ENCODE measurements at regions not wholly inside any gene's neighbourhood (a gene's known extent, or its start where the extent isn't known, plus 50 kb on each side); places are given as distances from the start of the nearest gene placed in this dataset.

DNA sequence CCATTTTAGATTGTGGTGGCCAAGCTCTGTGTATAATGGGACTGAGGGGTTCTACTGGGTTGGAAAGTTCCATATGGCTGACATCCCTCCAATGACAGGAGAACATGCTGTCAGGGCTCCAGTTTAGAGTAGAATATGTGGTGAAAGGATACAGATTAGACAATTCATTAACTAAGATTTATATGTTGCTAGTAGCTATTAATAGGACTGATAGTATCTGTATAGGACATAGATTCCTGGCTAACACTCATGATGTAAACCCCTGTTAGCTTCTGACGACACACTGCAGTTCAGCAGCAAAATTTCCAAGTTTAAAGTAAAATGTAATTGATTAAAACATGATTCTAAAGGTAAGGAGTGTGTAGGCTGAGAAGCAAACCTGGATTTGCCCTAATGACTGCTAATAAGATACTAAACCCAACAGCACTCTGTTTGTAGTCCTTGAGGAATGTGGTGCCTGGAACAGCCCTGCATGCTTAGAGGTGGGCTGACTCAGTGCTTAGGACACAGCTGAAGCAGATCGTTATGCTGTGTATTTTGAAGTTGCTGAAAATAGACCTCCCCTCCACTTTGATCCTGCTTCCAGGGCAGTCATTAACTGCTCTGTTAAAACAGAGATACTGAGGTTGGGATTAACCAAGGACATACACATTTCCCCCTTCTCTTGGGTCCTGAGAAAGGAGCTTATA is 1129.6 kb downstream of the SORCS3 start:
- no peak for DNase-seq (ENCODE audit: low spot score in 2 of 2)
- 18% methylated on average over 2 of the region's 2 CpGs for WGBS
- no peaks in the 10 kb centered on the region for H3K27me3 ChIP-seq
- no peaks in the 10 kb centered on the region for H3K4me1 ChIP-seq
- no peaks in the 10 kb centered on the region for H3K36me3 ChIP-seq
- no peak overlapping the region for H3K27ac ChIP-seq
- TF ChIP-seq POLR2A (IDR thresholded peaks at IDR 0.05) (no peak), EP300 (IDR thresholded peaks at IDR 0.05) (no peak), POLR2AphosphoS5 (IDR thresholded peaks at IDR 0.05) (no peak)
- TF ChIP-seq, protein P1, sequence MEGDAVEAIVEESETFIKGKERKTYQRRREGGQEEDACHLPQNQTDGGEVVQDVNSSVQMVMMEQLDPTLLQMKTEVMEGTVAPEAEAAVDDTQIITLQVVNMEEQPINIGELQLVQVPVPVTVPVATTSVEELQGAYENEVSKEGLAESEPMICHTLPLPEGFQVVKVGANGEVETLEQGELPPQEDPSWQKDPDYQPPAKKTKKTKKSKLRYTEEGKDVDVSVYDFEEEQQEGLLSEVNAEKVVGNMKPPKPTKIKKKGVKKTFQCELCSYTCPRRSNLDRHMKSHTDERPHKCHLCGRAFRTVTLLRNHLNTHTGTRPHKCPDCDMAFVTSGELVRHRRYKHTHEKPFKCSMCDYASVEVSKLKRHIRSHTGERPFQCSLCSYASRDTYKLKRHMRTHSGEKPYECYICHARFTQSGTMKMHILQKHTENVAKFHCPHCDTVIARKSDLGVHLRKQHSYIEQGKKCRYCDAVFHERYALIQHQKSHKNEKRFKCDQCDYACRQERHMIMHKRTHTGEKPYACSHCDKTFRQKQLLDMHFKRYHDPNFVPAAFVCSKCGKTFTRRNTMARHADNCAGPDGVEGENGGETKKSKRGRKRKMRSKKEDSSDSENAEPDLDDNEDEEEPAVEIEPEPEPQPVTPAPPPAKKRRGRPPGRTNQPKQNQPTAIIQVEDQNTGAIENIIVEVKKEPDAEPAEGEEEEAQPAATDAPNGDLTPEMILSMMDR (IDR thresholded peaks at IDR 0.05) = no peak
- no peak overlapping the region for H3K4me3 ChIP-seq
- no peaks in the 10 kb centered on the region for H3K9me3 ChIP-seq

DNA sequence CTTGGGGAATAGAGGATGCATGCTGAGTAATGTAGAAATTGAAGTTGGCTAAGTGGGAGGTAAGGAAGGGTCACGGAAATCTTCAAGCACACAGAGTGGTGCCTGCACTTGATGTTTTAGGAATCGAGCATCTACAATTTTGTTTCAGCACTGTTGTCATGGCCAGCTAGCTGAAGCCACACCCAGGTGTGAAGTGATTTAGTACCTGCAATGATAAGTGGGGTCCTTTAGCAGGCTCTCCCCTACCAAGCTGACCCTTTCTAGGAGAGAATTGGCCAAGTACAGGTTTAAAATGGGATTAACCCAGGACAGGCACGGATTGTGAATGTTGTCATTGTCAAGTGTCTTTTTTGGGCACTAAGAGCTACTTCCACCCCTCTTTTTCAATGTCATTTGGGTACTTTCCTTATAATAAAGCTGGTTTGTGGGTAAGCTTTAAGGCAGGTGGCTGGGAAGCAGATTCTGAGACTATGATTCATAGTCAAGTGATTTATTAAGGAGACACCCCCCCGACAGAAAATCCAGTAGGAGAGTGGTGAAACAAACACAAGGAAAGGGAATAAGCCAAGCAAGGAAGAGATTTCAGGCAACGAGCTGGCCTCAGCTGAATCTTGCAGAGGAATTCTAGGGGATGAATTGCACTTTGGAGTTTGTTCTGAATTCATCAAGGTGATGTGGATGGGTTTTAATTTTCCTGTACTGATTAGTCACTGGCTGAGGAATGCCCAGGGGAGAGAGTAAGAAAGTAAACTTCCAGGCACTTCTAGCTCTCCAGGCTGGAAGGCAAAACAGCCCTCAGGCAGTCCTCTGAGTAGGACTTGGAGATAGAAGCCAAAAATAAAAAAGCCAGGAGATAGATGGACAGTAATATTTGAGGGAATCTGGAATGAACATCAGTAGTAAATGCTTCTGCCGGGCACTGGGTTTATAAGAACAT is 1128.4 kb downstream of the SORCS3 start:
- DNase-seq (ENCODE audit: low spot score in 2 of 2) = no peak
- H3K4me3 ChIP-seq = no peak overlapping the region
- no peaks in the 10 kb centered on the region for H3K36me3 ChIP-seq
- TF ChIP-seq POLR2A (IDR thresholded peaks at IDR 0.05) (no peak), EP300 (IDR thresholded peaks at IDR 0.05) (no peak), POLR2AphosphoS5 (IDR thresholded peaks at IDR 0.05) (no peak)
- TF ChIP-seq, protein P1 (IDR thresholded peaks at IDR 0.05) = no peak
- H3K27me3 ChIP-seq = no peaks in the 10 kb centered on the region
- no peaks in the 10 kb centered on the region for H3K9me3 ChIP-seq
- no peak overlapping the region for H3K27ac ChIP-seq
- 43% methylated on average over 6 of the region's 6 CpGs for WGBS
- H3K4me1 ChIP-seq = no peaks in the 10 kb centered on the region

DNA sequence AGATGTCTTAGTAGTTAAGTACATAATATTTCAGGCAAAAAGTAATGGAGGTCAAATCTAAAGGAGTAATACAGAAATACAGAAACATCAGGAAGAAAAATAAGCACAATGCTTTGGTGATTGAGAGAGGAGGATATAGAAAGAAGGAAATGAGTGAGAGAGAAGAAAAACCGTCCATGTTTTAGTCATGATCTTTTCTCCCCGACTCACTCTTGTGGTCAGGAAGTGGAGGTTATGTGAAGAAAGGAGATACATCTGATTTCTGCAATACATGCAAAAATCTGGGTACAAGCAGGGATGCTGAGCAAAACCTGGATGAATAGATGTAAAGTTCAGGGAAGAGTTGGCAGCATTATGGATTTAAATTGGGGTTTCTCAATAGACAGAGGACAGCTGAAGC is 1122.5 kb downstream of the SORCS3 start:
- Histone ChIP-seq H3K36me3 (no peaks in the 10 kb centered on the region), H3K9me3 (no peaks in the 10 kb centered on the region), H3K27ac (no peak overlapping the region), H3K27me3 (no peaks in the 10 kb centered on the region), H3K4me1 (no peaks in the 10 kb centered on the region), H3K4me3 (no peak overlapping the region)
- DNase-seq (ENCODE audit: low spot score in 2 of 2) = no peak
- TF ChIP-seq EP300 (IDR thresholded peaks at IDR 0.05) (no peak), POLR2A (IDR thresholded peaks at IDR 0.05) (no peak), POLR2AphosphoS5 (IDR thresholded peaks at IDR 0.05) (no peak)
- TF ChIP-seq, protein P1 (IDR thresholded peaks at IDR 0.05) = no peak
- WGBS = 42% methylated on average over 2 of the region's 2 CpGs

DNA sequence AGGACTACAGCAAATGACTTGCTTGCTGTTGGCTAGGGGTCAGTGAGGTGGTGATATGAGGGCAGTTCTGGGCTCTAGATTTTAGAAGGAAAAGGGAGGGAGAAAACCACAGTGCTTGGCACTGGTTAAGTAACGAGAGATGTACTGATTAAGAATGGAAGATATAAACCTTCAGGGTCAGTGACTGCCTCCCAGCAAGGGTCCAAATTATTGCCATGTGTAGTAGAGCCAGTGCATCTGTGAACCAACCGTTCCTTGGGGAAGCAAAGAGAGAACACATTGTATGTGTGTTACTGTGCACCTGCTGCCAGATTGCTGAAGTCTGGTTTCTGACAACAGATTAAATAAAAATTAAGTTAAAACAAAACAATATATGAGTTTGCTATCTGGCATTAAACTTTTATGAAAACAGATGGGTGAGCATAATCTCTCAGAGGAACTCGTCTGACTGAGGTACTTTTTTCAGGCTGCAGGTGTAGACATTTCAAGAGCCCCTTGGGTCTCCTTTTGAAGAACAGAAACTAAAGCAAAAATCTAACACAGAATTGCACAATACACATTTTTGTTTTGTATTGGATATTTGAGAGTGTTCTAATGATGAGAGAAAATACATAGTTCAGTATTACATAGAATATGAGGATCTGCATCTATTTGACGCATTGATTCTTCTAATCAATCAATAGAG is 1120.6 kb downstream of the SORCS3 start:
- no peak overlapping the region for H3K27ac ChIP-seq
- no peaks in the 10 kb centered on the region for H3K36me3 ChIP-seq
- H3K27me3 ChIP-seq = no peaks in the 10 kb centered on the region
- TF ChIP-seq POLR2A (IDR thresholded peaks at IDR 0.05) (no peak), EP300 (IDR thresholded peaks at IDR 0.05) (no peak), POLR2AphosphoS5 (IDR thresholded peaks at IDR 0.05) (no peak)
- TF ChIP-seq, protein P1 (IDR thresholded peaks at IDR 0.05) = no peak
- no peaks in the 10 kb centered on the region for H3K9me3 ChIP-seq
- no peak for DNase-seq (ENCODE audit: low spot score in 2 of 2)
- no peak overlapping the region for H3K4me3 ChIP-seq
- 53% methylated on average over 4 of the region's 4 CpGs for WGBS
- no peaks in the 10 kb centered on the region for H3K4me1 ChIP-seq

All from suprapubic skin (tissue), 4 donors.